DOHH2 (cell line): ENCODE measurements at regions not wholly inside any gene's neighbourhood (a gene's known extent, or its start where the extent isn't known, plus 50 kb on each side); places are given as distances from the start of the nearest gene placed in this dataset.

Experiments
- EZH2phosphoT487 ChIP-seq: fragments of 200-600 bp; sonication (generic); IDR thresholded peaks from 2 replicates; pipeline ENCODE4 v1.6.1; 2017; ENCODE audit warnings: borderline replicate concordance, mild to moderate bottlenecking, antibody characterized with exemption, low read length, moderate library complexity, mixed read lengths
- TF ChIP-seq, protein P1 (sequence below): fragments of 200-600 bp; sonication (generic); IDR thresholded peaks from one replicate; pipeline ENCODE4 v1.5.1; 2014; ENCODE audit warnings: antibody characterized with exemption, mild to moderate bottlenecking, low read depth, low read length; ENCODE audit not compliant: poor library complexity, severe bottlenecking

GRCh38 chr3:65070968-65071367 lies 383.2 kb upstream of the ADAMTS9 start:
- TF ChIP-seq, protein P1, sequence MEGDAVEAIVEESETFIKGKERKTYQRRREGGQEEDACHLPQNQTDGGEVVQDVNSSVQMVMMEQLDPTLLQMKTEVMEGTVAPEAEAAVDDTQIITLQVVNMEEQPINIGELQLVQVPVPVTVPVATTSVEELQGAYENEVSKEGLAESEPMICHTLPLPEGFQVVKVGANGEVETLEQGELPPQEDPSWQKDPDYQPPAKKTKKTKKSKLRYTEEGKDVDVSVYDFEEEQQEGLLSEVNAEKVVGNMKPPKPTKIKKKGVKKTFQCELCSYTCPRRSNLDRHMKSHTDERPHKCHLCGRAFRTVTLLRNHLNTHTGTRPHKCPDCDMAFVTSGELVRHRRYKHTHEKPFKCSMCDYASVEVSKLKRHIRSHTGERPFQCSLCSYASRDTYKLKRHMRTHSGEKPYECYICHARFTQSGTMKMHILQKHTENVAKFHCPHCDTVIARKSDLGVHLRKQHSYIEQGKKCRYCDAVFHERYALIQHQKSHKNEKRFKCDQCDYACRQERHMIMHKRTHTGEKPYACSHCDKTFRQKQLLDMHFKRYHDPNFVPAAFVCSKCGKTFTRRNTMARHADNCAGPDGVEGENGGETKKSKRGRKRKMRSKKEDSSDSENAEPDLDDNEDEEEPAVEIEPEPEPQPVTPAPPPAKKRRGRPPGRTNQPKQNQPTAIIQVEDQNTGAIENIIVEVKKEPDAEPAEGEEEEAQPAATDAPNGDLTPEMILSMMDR, result no peak
- no peak for TF ChIP-seq EZH2phosphoT487
